ENCODE measurements at regions not wholly inside any gene's neighbourhood (a gene's known extent, or its start where the extent isn't known, plus 50 kb on each side); places are given as distances from the start of the nearest gene placed in this dataset.
A peak's percentile ranks its signal among the peaks of the same experiment; 100 is the strongest.

DNA sequence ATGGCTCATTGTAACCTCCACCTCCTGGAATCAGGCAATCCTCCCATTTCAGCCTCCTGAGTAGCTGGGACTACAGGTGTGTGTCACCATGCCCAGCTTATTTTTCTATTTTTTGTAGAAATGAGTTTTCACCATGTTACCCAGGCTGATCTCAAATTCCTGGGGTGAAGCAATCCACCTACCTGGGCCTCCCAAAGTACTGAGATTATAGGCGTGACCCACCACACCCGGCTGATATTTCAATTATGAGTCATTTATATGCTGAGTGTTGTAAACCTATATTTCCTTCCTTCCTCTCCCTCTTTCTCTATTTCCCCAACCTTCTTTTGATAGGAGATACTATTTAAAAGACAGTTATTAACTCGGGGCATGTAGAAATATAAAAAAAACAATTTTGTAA is 469.6 kb upstream of the ID2 start:
- H3K27me3 ChIP-seq = no peaks in the 10 kb centered on the region
- intact Hi-C loops (cut with DNase I) = loop anchor here (10.0 kb wide), 1 partner anchor 787 kb away; no protein-coding TSS in a partner anchor
- WGBS, 2 donors = 10 to 63% methylated on average over 3 of the region's 3 CpGs
- DNase-seq = no peak
- H3K4me1 ChIP-seq = peaks cover 0 to 13% (median 3%) of the 10 kb centered on the region in 4 donors
- TF ChIP-seq, protein P1, sequence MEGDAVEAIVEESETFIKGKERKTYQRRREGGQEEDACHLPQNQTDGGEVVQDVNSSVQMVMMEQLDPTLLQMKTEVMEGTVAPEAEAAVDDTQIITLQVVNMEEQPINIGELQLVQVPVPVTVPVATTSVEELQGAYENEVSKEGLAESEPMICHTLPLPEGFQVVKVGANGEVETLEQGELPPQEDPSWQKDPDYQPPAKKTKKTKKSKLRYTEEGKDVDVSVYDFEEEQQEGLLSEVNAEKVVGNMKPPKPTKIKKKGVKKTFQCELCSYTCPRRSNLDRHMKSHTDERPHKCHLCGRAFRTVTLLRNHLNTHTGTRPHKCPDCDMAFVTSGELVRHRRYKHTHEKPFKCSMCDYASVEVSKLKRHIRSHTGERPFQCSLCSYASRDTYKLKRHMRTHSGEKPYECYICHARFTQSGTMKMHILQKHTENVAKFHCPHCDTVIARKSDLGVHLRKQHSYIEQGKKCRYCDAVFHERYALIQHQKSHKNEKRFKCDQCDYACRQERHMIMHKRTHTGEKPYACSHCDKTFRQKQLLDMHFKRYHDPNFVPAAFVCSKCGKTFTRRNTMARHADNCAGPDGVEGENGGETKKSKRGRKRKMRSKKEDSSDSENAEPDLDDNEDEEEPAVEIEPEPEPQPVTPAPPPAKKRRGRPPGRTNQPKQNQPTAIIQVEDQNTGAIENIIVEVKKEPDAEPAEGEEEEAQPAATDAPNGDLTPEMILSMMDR (IDR thresholded peaks at IDR 0.05) = no peak
- no peak for TF ChIP-seq POLR2A (IDR thresholded peaks at IDR 0.05)
- no peak for TF ChIP-seq POLR2AphosphoS5 (IDR thresholded peaks at IDR 0.05)
- TF ChIP-seq EP300 (IDR thresholded peaks at IDR 0.05) = no peak
- no peaks in the 10 kb centered on the region for H3K36me3 ChIP-seq
- no peak overlapping the region for H3K4me3 ChIP-seq
- H3K9me3 ChIP-seq = peaks cover 0 to 5% (median 0%) of the 10 kb centered on the region in 4 donors
- no peak overlapping the region for H3K27ac ChIP-seq

DNA sequence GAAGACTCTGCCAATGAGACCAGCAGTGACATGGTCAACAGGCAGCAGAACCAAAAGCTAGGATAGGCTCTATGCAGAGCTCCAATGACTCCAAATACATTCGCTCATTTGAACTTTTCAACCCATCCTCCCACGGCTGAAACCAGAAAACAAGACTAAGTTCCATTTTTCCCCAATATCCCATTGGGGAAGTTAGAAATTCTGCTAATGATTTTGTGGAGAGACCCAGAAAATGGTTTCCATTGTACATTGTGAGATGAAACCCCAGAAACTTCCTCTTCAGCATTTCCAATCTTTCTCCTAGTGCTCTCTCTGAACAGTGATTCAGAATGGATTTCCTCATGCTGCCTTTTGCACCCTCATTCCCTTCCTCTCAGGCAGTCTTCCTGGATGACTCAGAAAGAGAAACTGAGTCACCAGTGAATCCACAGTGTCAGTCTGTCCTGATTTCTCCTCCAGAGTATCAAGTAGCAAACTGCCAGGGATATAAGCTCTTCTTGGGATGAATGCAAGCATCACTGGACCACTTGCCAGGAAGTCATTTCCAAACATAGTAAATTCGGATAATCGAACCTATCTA is 467.7 kb upstream of the ID2 start:
- H3K36me3 ChIP-seq = no peaks in the 10 kb centered on the region
- no peak for DNase-seq
- peaks cover 0 to 18% (median 3%) of the 10 kb centered on the region in 4 donors for H3K4me1 ChIP-seq
- intact Hi-C loops (cut with DNase I) = loop anchor here (10.0 kb wide), 1 partner anchor 789 kb away; no protein-coding TSS in a partner anchor
- TF ChIP-seq, protein P1 (IDR thresholded peaks at IDR 0.05) = no peak
- no peak for TF ChIP-seq POLR2AphosphoS5 (IDR thresholded peaks at IDR 0.05)
- peaks cover 0 to 5% (median 0%) of the 10 kb centered on the region in 4 donors for H3K9me3 ChIP-seq
- no peak overlapping the region for H3K4me3 ChIP-seq
- 91% methylated on average over 4 of the region's 4 CpGs for WGBS, 2 donors
- H3K27ac ChIP-seq = no peak overlapping the region
- no peaks in the 10 kb centered on the region for H3K27me3 ChIP-seq

DNA sequence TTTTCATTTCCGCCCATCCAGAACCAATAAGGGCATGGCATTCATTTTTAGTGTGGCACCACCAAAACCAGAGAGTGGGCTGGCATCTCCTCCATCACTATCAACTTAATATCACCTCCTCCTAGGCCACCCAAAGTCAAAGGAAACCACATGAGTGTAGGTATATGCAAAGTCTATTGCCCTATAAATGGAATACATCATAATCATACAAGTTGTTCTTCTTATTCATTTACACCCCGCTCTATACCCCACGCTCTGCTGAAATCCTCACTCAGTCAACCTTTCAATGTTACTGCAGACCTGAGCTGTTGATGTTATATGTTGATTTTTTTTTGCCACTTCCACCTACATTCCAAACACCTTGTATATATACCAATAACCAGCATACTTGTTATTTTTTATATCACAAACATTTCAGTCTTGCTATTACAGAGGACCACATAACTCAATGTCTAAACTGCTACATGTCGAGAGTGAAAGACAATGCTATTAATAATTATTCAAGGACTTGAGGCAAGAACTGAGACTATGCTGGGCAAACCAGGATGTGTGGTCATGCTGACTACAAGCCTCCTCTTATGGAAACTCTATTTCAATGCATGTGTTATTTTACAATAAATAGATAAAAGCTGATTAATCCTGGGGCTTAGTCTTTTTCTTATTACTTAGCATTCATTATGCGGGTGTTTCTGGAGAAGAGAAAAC is 466.5 kb upstream of the ID2 start:
- TF ChIP-seq POLR2AphosphoS5 (IDR thresholded peaks at IDR 0.05) (no peak), EP300 (IDR thresholded peaks at IDR 0.05) (no peak), POLR2A (IDR thresholded peaks at IDR 0.05) (no peak)
- TF ChIP-seq, protein P1 (IDR thresholded peaks at IDR 0.05) = no peak
- 91 to 95% methylated on average over 5 of the region's 5 CpGs for WGBS, 2 donors
- Histone ChIP-seq H3K4me1 (peaks cover 0 to 30% (median 3%) of the 10 kb centered on the region in 4 donors), H3K27ac (no peak overlapping the region), H3K36me3 (no peaks in the 10 kb centered on the region), H3K4me3 (no peak overlapping the region), H3K9me3 (no peaks in the 10 kb centered on the region), H3K27me3 (no peaks in the 10 kb centered on the region)
- intact Hi-C loops (cut with DNase I) = loop anchor here (5.0 to 10.0 kb wide), 3 partner anchors 38 to 791 kb away; no protein-coding TSS in a partner anchor
- DNase-seq = no peak

DNA sequence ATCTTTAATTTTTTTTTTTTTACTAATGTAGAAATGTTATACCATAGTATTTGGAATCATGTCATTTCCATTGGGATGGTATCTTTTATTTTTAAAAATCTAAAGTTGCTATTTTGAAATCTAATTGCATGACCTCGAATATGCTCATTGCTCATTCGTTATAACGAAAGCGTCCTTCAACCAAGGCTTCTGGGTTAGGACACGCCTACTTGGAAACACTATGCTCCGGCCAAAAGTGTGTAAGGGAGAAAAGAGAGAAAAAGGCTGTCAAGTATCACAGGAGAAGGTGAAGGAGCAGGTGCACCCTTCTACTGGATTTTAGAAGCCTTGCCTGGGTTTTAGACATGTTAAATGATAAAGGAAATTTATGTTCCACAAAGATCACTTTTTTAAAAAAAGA is 465.9 kb upstream of the ID2 start:
- no peaks in the 10 kb centered on the region for H3K36me3 ChIP-seq
- TF ChIP-seq, protein P1 (IDR thresholded peaks at IDR 0.05) = no peak
- TF ChIP-seq POLR2A (IDR thresholded peaks at IDR 0.05) (no peak), POLR2AphosphoS5 (IDR thresholded peaks at IDR 0.05) (no peak), EP300 (IDR thresholded peaks at IDR 0.05) (no peak)
- peak overlapping the region in 1 of 4 donors; percentile 55 for H3K27ac ChIP-seq
- peaks cover 0 to 35% (median 3%) of the 10 kb centered on the region in 4 donors for H3K4me1 ChIP-seq
- DNase-seq = no peak
- WGBS, 2 donors = 87 to 94% methylated on average over 6 of the region's 6 CpGs
- H3K4me3 ChIP-seq = no peak overlapping the region
- no peaks in the 10 kb centered on the region for H3K9me3 ChIP-seq
- intact Hi-C loops (cut with DNase I) = loop anchor here (5.0 to 10.0 kb wide), 3 partner anchors 39 to 791 kb away; no protein-coding TSS in a partner anchor
- no peaks in the 10 kb centered on the region for H3K27me3 ChIP-seq
